ENCODE measurements at regions not wholly inside any gene's neighbourhood (a gene's known extent, or its start where the extent isn't known, plus 50 kb on each side); places are given as distances from the start of the nearest gene placed in this dataset.
A peak's percentile ranks its signal among the peaks of the same experiment; 100 is the strongest.

- DNase-seq (ENCODE audit: low read depth): no peak
Measured at GRCh38 chr10:37685741-37686683, 171.4 kb downstream of the ZNF248 start.

- DNase-seq (ENCODE audit: low read depth): no peak
Measured at GRCh38 chr10:37684765-37685164, 172.6 kb downstream of the ZNF248 start.

- no peak for DNase-seq (ENCODE audit: low read depth)
Measured at GRCh38 chr10:37682617-37683016, 174.8 kb downstream of the ZNF248 start.

- no peak for DNase-seq (ENCODE audit: low read depth)
Measured at GRCh38 chr10:37681617-37681999, 175.8 kb downstream of the ZNF248 start.

GRCh38 chr10:37680716-37681616, 176.4 kb downstream of the ZNF248 start:
- DNase-seq (ENCODE audit: low read depth): no peak

GRCh38 chr10:37680243-37680683, 177.1 kb downstream of the ZNF248 start:
- no peak for DNase-seq (ENCODE audit: low read depth)

GRCh38 chr10:37679465-37679864, 177.9 kb downstream of the ZNF248 start:
- DNase-seq (ENCODE audit: low read depth): no peak

- no peak for DNase-seq (ENCODE audit: low read depth)
Measured at GRCh38 chr10:37675449-37675848, 182.0 kb downstream of the ZNF248 start.

GRCh38 chr10:37671802-37672201, 185.6 kb downstream of the ZNF248 start:
- no peak for DNase-seq (ENCODE audit: low read depth)

GRCh38 chr10:37667736-37668135, 189.7 kb downstream of the ZNF248 start:
- no peak for DNase-seq (ENCODE audit: low read depth)

- no peak for DNase-seq (ENCODE audit: low read depth)
Measured at GRCh38 chr10:37654466-37654865, 202.9 kb downstream of the ZNF248 start.

GRCh38 chr10:37643187-37643586, 214.2 kb downstream of the ZNF248 start:
- peak; percentile 0 for DNase-seq (ENCODE audit: low read depth)

GRCh38 chr10:37640301-37640700, 217.1 kb downstream of the ZNF248 start:
- no peak for DNase-seq (ENCODE audit: low read depth)

- no peak for DNase-seq (ENCODE audit: low read depth)
Measured at GRCh38 chr10:37639200-37639599, 218.2 kb downstream of the ZNF248 start.

GRCh38 chr10:37638569-37638968, 218.8 kb downstream of the ZNF248 start:
- DNase-seq (ENCODE audit: low read depth): no peak

- no peak for DNase-seq (ENCODE audit: low read depth)
Measured at GRCh38 chr10:37634351-37634880, 223.0 kb downstream of the ZNF248 start.

- no peak for DNase-seq (ENCODE audit: low read depth)
Measured at GRCh38 chr10:37632641-37633040, 224.8 kb downstream of the ZNF248 start.

- no peak for DNase-seq (ENCODE audit: low read depth)
Measured at GRCh38 chr10:37623506-37623905, 233.9 kb downstream of the ZNF248 start.

GRCh38 chr10:37619336-37619735, 238.1 kb downstream of the ZNF248 start:
- DNase-seq (ENCODE audit: low read depth): peak; percentile 1

GRCh38 chr10:37588299-37588698, 269.1 kb downstream of the ZNF248 start:
- DNase-seq (ENCODE audit: low read depth): no peak

- no peak for DNase-seq (ENCODE audit: low read depth)
Measured at GRCh38 chr10:37584643-37585042, 272.8 kb downstream of the ZNF248 start.

- DNase-seq (ENCODE audit: low read depth): no peak
Measured at GRCh38 chr10:37582237-37582636, 275.2 kb downstream of the ZNF248 start.
